ENCODE measurements at regions not wholly inside any gene's neighbourhood (a gene's known extent, or its start where the extent isn't known, plus 50 kb on each side); places are given as distances from the start of the nearest gene placed in this dataset.
A peak's percentile ranks its signal among the peaks of the same experiment; 100 is the strongest.

- TF ChIP-seq ARID5B (CRISPR knock-in tag; IDR thresholded peaks at IDR 0.05) (peak; percentile 92), POGK (CRISPR knock-in tag; conservative IDR thresholded peaks at IDR 0.05) (no peak), GTF3A (CRISPR knock-in tag; conservative IDR thresholded peaks at IDR 0.05) (no peak), CCDC6 (CRISPR knock-in tag; IDR thresholded peaks at IDR 0.05) (no peak), MATR3 (CRISPR knock-in tag; IDR thresholded peaks at IDR 0.05) (no peak), ZFX (CRISPR knock-in tag; IDR thresholded peaks at IDR 0.05; ENCODE audit: low read depth) (no peak), ZNF605 (CRISPR knock-in tag; IDR thresholded peaks at IDR 0.05) (no peak), ZNF629 (CRISPR knock-in tag; conservative IDR thresholded peaks at IDR 0.05) (peak; percentile 56), EP300 (IDR thresholded peaks at IDR 0.05; ENCODE audit: low read depth in 2 of 2, low read length in 2 of 2) (peak in 1 of 2 experiments; percentile 86; a peak in 2 of 4 replicates), EP300 (CRISPR knock-in tag; IDR thresholded peaks at IDR 0.05; ENCODE audit: borderline replicate concordance) (peak; percentile 63; the same call in 1 of the 2 replicates), ZKSCAN1 (IDR thresholded peaks at IDR 0.05; ENCODE audit: low read length) (no peak), ZBTB39 (CRISPR knock-in tag; IDR thresholded peaks at IDR 0.05) (no peak), ZNF558 (CRISPR knock-in tag; IDR thresholded peaks at IDR 0.05; ENCODE audit: borderline replicate concordance) (no peak), ZNF12 (CRISPR knock-in tag; IDR thresholded peaks at IDR 0.05) (no peak), MTF1 (CRISPR knock-in tag; IDR thresholded peaks at IDR 0.05) (no peak), ZNF124 (CRISPR knock-in tag; IDR thresholded peaks at IDR 0.05) (no peak), ZNF800 (CRISPR knock-in tag; IDR thresholded peaks at IDR 0.05) (no peak), CREM (IDR thresholded peaks at IDR 0.05) (peak; percentile 85), CREM (CRISPR knock-in tag; IDR thresholded peaks at IDR 0.05) (no peak), BCL3 (CRISPR knock-in tag; IDR thresholded peaks at IDR 0.05) (no peak)
Measured at GRCh38 chr7:81155654-81156373, 237.0 kb upstream of the SEMA3C start (continued).

All from HepG2 (cell line).